Karpas-422 (cell line): ENCODE measurements at regions not wholly inside any gene's neighbourhood (a gene's known extent, or its start where the extent isn't known, plus 50 kb on each side); places are given as distances from the start of the nearest gene placed in this dataset.
"Not testable (repeated sequence)": the region's sequence is repeated elsewhere in the genome, so short reads cannot be mapped to it uniquely, and the experiment has no call there.

Experiments
- DNase-seq: peaks from one replicate; pipeline ENCODE4 v3.0.0-alpha.2; 2015
- H2AFZ ChIP-seq: fragments of 200-600 bp; sonication (generic); 2 replicates; pipeline ENCODE4 v1.6.1; 2014; ENCODE audit warnings: antibody characterized with exemption, low read length, mixed read lengths
- H3K27ac ChIP-seq: fragments of 200-600 bp; sonication (generic); 2 replicates; pipeline ENCODE4 v1.5.1; 2014; ENCODE audit warnings: mild to moderate bottlenecking, low read length, moderate library complexity
- H3K27me3 ChIP-seq: fragments of 200-600 bp; sonication (generic); 2 replicates; pipeline ENCODE4 v1.6.1; 2014; ENCODE audit warnings: low read length, mixed read lengths
- H3K36me3 ChIP-seq: fragments of 200-600 bp; sonication (generic); 2 replicates; pipeline ENCODE4 v1.6.1; 2014; ENCODE audit warnings: low read length, mixed read lengths; ENCODE audit not compliant: insufficient read depth
- H3K4me1 ChIP-seq: fragments of 200-600 bp; sonication (generic); 2 replicates; pipeline ENCODE4 v1.6.1; 2014; ENCODE audit warnings: mild to moderate bottlenecking, low read length, mixed read lengths
- H3K4me2 ChIP-seq: fragments of 200-600 bp; sonication (generic); 2 replicates; pipeline ENCODE4 v1.6.1; 2014; ENCODE audit warnings: low read length, low read depth, mild to moderate bottlenecking; ENCODE audit not compliant: poor library complexity, severe bottlenecking
- H3K4me3 ChIP-seq: fragments of 200-600 bp; sonication (generic); 2 replicates; pipeline ENCODE4 v1.5.1; 2014; ENCODE audit warnings: mild to moderate bottlenecking, antibody characterized with exemption, low read length, mixed read lengths
- H3K79me2 ChIP-seq: fragments of 200-600 bp; sonication (generic); 2 replicates; pipeline ENCODE4 v1.6.1; 2014; ENCODE audit warnings: mild to moderate bottlenecking, low read length, mixed read lengths
- H3K9ac ChIP-seq: fragments of 200-600 bp; sonication (generic); 2 replicates; pipeline ENCODE4 v1.6.0; 2014; ENCODE audit warnings: low read length
- H3K9me2 ChIP-seq: fragments of 200-600 bp; sonication (generic), shearing (Covaris generic); replicated peaks from 2 replicates; pipeline ENCODE4 v1.6.0; 2014; ENCODE audit warnings: mild to moderate bottlenecking, low read length, moderate library complexity; ENCODE audit not compliant: insufficient read depth
- H3K9me3 ChIP-seq: fragments of 300-700, 200-600 bp; sonication (generic); 2 replicates; pipeline ENCODE4 v1.6.1; 2014; ENCODE audit warnings: low read length, mixed read lengths
- H4K20me1 ChIP-seq: fragments of 200-600 bp; sonication (generic); 2 replicates; pipeline ENCODE4 v1.6.1; 2014; ENCODE audit warnings: mild to moderate bottlenecking, antibody characterized with exemption, low read length, low read depth; ENCODE audit not compliant: insufficient read depth

DNA sequence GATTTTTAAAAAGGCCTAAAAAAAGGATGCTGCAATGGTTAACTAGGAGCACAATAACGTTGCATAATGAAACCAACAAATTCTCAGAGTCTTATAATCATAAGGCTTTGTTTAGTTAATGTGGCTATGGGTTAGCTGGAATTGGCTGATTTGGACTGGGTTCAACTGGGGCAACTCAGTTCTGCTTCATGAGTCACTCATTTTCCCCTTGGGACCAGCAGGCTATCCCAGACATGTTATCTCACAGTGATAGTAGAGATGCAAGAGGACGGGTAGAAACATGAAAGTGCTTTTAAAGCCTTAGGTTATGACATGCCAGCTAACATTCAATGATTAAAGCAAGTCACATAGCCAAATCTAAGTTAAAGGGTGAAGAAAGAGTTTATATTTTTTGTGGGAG lies 189.2 kb upstream of the GK2 start:
- no peaks in the 10 kb centered on the region for H3K9me3 ChIP-seq
- no peak overlapping the region for H3K4me3 ChIP-seq
- H4K20me1 ChIP-seq = no peaks in the 10 kb centered on the region
- H3K4me2 ChIP-seq = no peak overlapping the region
- no peak for DNase-seq
- H3K9ac ChIP-seq = no peak overlapping the region
- no peaks in the 10 kb centered on the region for H3K36me3 ChIP-seq
- H3K79me2 ChIP-seq = no peaks in the 10 kb centered on the region
- H3K9me2 ChIP-seq = no peaks in the 10 kb centered on the region
- H3K4me1 ChIP-seq = no peaks in the 10 kb centered on the region
- no peak overlapping the region for H2AFZ ChIP-seq
- H3K27me3 ChIP-seq = no peaks in the 10 kb centered on the region
- H3K27ac ChIP-seq = no peak overlapping the region

- H3K27ac ChIP-seq, H3K4me2 ChIP-seq, H3K9me3 ChIP-seq, H2AFZ ChIP-seq, DNase-seq, H3K79me2 ChIP-seq, H3K36me3 ChIP-seq, H3K4me3 ChIP-seq, H3K9ac ChIP-seq, H3K9me2 ChIP-seq, H4K20me1 ChIP-seq, H3K4me1 ChIP-seq, H3K27me3 ChIP-seq: not testable (repeated sequence)
Measured at GRCh38 chr4:79592218-79592617, 184.2 kb upstream of the GK2 start.

GRCh38 chr4:79588679-79589078 lies 180.7 kb upstream of the GK2 start:
- no peaks in the 10 kb centered on the region for H3K36me3 ChIP-seq
- DNase-seq = no peak
- no peak overlapping the region for H3K4me3 ChIP-seq
- H4K20me1 ChIP-seq = no peaks in the 10 kb centered on the region
- no peaks in the 10 kb centered on the region for H3K79me2 ChIP-seq
- H3K4me2 ChIP-seq = no peak overlapping the region
- no peaks in the 10 kb centered on the region for H3K9me2 ChIP-seq
- no peak overlapping the region for H2AFZ ChIP-seq
- no peaks in the 10 kb centered on the region for H3K9me3 ChIP-seq
- H3K9ac ChIP-seq = no peak overlapping the region
- no peak overlapping the region for H3K27ac ChIP-seq
- H3K27me3 ChIP-seq = no peaks in the 10 kb centered on the region
- H3K4me1 ChIP-seq = no peaks in the 10 kb centered on the region

- not testable (repeated sequence) for H3K36me3 ChIP-seq, H3K9me3 ChIP-seq, H3K4me1 ChIP-seq, H3K27ac ChIP-seq, H3K4me2 ChIP-seq, H3K9me2 ChIP-seq, H2AFZ ChIP-seq, H3K4me3 ChIP-seq, H3K27me3 ChIP-seq, DNase-seq, H4K20me1 ChIP-seq, H3K9ac ChIP-seq, H3K79me2 ChIP-seq
Measured at GRCh38 chr4:79587207-79587606, 179.2 kb upstream of the GK2 start.

DNA sequence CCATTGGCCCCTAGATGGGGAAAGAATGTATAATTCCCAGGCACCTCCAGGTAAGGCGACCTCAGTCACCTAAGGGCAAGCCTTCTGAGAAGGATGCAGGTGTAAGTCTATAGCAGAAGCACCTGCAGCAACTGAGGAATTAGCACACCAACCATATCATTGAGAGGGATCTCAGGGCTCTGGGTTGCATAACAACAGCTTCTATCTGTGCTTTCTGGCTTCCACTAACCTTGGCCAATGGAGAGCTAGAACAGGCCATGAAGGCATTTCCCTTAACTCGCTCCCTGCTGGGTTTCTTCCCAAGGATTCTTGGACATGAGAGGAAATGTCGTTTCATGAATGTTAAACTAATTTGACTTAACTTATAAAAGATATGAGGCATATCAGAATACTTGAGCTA lies 177.8 kb upstream of the GK2 start:
- H2AFZ ChIP-seq = no peak overlapping the region
- H3K79me2 ChIP-seq = no peaks in the 10 kb centered on the region
- no peak overlapping the region for H3K4me2 ChIP-seq
- H3K4me1 ChIP-seq = no peaks in the 10 kb centered on the region
- no peaks in the 10 kb centered on the region for H3K36me3 ChIP-seq
- H3K9me2 ChIP-seq = no peaks in the 10 kb centered on the region
- no peak for DNase-seq
- H3K27ac ChIP-seq = no peak overlapping the region
- H3K4me3 ChIP-seq = no peak overlapping the region
- no peak overlapping the region for H3K9ac ChIP-seq
- H3K27me3 ChIP-seq = no peaks in the 10 kb centered on the region
- no peaks in the 10 kb centered on the region for H4K20me1 ChIP-seq
- H3K9me3 ChIP-seq = no peaks in the 10 kb centered on the region

DNA sequence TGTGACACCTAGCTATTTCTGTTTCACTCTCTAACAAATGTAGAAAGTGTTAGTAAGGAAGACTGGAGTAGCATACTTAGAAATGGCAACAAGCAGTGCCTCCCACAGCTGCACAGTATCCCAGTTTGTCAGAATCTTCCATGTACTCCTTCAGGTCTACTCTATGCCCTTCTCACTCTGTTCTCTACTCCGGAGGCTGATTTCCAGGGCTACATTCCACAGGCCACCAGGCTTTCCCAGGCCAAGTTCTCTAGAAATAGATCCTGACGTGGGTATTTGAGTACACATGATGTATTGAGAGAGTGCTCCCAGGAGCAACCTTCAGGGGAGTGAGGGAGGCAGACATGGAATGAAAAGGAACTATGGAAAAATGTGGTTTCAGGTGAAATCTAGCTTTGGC lies 177.3 kb upstream of the GK2 start:
- Histone ChIP-seq H3K4me3 (no peak overlapping the region), H3K79me2 (no peaks in the 10 kb centered on the region), H3K4me2 (no peak overlapping the region), H3K4me1 (no peaks in the 10 kb centered on the region), H3K9ac (no peak overlapping the region), H3K36me3 (no peaks in the 10 kb centered on the region), H2AFZ (no peak overlapping the region), H3K9me3 (no peaks in the 10 kb centered on the region), H3K27ac (no peak overlapping the region), H3K9me2 (no peaks in the 10 kb centered on the region), H4K20me1 (no peaks in the 10 kb centered on the region), H3K27me3 (no peaks in the 10 kb centered on the region)
- DNase-seq = no peak

DNA sequence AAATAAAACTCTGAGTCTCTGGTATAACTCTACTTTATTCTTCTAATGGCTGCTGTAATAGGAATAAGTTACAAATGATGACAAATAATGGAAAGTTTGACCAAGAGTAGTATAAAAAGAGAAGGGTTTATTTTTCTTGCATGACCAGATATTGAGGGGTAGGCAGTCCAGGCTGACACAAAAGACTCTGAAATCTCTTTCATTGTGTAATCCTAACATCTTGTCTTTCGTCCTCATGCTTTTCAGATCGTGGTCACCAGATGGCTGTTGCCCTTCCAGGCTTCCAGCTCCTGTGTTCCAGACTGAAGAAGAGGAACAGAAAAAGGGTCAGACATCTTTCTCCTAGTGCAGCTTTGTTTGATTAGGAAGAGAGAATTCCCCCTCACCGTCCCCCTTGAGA lies 176.9 kb upstream of the GK2 start:
- Histone ChIP-seq H3K9ac (no peak overlapping the region), H3K27me3 (no peaks in the 10 kb centered on the region), H3K36me3 (no peaks in the 10 kb centered on the region), H3K4me1 (no peaks in the 10 kb centered on the region), H3K9me3 (no peaks in the 10 kb centered on the region), H3K4me2 (no peak overlapping the region), H3K27ac (no peak overlapping the region), H2AFZ (no peak overlapping the region), H3K79me2 (no peaks in the 10 kb centered on the region), H3K4me3 (no peak overlapping the region), H3K9me2 (no peaks in the 10 kb centered on the region), H4K20me1 (no peaks in the 10 kb centered on the region)
- DNase-seq = no peak

DNA sequence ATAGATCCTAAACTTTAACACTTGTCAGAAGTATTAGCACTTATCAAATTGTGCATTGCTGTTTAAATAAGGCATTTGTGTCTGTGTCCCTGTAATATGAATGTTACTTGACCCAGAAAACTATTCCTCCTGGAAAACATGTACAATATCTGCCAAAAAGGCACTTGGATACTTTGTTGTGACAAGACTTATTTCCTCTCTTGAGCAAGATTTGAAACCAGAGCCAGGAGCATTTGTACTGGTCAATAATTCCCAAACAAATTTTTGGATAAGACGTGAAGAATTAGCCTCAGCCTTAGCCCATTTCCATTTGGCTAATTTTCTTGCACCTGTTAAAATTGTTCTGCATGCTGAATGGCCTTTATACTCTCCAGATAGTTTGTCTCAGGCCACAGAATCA lies 176.3 kb upstream of the GK2 start:
- Histone ChIP-seq H4K20me1 (no peaks in the 10 kb centered on the region), H3K4me2 (no peak overlapping the region), H3K9me3 (no peaks in the 10 kb centered on the region), H3K4me1 (no peaks in the 10 kb centered on the region), H3K9me2 (no peaks in the 10 kb centered on the region), H3K79me2 (no peaks in the 10 kb centered on the region), H3K36me3 (no peaks in the 10 kb centered on the region), H2AFZ (no peak overlapping the region), H3K9ac (no peak overlapping the region), H3K27me3 (no peaks in the 10 kb centered on the region), H3K27ac (no peak overlapping the region), H3K4me3 (no peak overlapping the region)
- no peak for DNase-seq

DNA sequence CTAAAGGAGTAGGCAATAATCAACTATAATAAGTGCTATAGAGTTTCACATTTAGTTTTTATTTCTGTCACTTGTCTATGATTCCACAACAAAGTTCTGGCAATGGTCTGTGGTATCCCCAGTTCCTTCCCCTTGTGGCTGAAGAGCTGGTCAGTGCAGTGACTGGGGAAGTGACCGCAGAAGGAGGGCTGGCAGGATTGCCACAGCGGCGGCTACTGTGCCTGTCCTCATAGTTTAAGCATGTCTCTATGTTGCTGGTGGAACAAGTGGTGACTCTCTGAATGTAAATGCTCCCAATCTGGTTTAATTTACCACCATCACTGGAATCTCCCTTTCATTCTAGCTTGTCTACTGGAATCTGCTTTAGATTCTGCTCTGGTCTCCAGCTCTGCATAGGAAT lies 170.6 kb upstream of the GK2 start:
- Histone ChIP-seq H4K20me1 (no peaks in the 10 kb centered on the region), H3K27me3 (no peaks in the 10 kb centered on the region), H3K79me2 (no peaks in the 10 kb centered on the region), H3K36me3 (no peaks in the 10 kb centered on the region), H3K9me2 (no peaks in the 10 kb centered on the region), H3K4me3 (no peak overlapping the region), H3K4me2 (no peak overlapping the region), H2AFZ (no peak overlapping the region), H3K9me3 (no peaks in the 10 kb centered on the region), H3K4me1 (no peaks in the 10 kb centered on the region), H3K27ac (no peak overlapping the region), H3K9ac (no peak overlapping the region)
- no peak for DNase-seq
